IPS-NIHi7 (cell line): ENCODE measurements at regions not wholly inside any gene's neighbourhood (a gene's known extent, or its start where the extent isn't known, plus 50 kb on each side); places are given as distances from the start of the nearest gene placed in this dataset.

ENCODE experiments used
- DNase-seq: peaks from one replicate; pipeline ENCODE4 v3.0.0; 2012; ENCODE audit warnings: mixed read lengths; ENCODE audit errors: extremely low spot score

DNA sequence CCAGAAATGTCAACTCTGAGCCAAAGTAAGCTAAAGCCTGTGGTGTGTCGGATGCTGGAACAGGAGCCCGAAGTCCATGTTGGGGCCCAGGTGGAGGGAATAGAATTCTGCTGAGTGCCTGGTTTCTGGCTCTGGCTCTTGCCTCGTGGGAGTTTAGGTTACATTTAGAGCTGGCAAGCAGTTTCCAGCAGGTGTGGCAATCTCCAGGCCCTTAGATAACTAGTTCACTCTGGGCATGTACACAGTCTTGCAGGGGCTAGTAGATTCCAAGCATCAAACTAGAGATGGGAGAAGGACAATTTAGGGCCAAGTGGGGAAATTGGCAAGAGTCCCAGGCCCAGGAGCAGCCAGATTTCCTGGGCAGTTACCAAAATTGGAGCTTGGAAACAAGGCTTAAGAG lies 56.3 kb upstream of the STOX2 start:
- no peak for DNase-seq

DNA sequence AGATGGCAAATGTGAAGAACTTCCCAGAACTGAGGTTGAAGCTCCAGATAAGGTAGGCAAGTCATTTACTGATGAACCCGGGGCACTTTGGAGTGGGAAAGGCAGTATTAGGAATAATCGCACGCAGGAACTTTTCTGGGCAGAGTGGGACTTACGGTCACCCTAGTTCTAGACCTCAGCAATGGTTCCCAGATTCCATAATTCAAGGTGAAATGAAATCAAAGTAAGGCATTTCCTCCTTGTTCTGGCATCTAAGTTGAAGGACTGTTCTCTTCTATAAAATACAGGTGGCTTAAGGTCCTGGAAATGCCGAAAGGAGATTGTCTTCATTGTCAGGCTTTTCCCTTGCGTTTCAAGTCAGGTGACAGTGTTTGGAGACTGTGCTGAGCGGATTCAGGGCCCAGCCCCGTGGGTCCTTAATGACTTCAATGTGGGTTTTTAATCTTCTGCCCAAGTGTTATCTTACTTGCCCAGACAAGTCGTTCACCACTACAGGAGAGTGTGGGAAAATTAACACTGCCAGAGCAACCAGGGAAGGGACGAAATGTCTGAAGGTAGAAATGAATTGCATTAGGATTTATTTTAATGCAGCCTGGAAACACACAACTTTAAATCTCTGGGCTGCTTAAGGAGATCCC lies 52.1 kb upstream of the STOX2 start:
- DNase-seq: no peak

DNA sequence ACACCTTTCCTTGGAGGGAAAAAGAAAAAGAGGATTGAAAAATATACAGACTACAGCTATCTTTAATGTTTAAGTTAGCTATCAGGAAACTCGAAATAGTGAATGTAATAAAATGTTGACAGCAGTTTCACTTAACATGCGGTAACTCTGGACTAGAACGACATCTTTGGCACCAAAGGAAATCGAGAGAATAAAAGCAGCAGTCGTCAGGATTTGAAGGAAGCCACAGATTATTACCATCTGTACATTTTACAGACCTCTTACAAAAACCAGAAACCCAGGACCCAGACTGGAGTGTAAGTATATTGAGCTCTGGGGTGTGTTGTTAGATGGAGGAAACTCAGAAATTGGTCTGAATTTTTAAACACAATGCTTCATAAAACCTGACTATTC lies 51.6 kb upstream of the STOX2 start:
- DNase-seq: no peak
